OCI-LY3 (cell line): ENCODE measurements at regions not wholly inside any gene's neighbourhood (a gene's known extent, or its start where the extent isn't known, plus 50 kb on each side); places are given as distances from the start of the nearest gene placed in this dataset.

ENCODE experiments used
- H2AFZ ChIP-seq: fragments of 200-600, 300-600 bp; shearing (Covaris generic); 2 replicates; pipeline ENCODE4 v1.6.0; 2014; ENCODE audit warnings: antibody characterized with exemption, low read depth, low read length
- H3K27ac ChIP-seq: fragments of 200-600, 300-600 bp; sonication (generic); 2 replicates; pipeline ENCODE4 v1.5.1; 2014; ENCODE audit warnings: mild to moderate bottlenecking, low read length, moderate library complexity, mixed read lengths
- H3K27me3 ChIP-seq: fragments of 200-600, 300-600 bp; sonication (generic); 2 replicates; pipeline ENCODE4 v1.6.1; 2014; ENCODE audit warnings: low read depth, low read length, mixed read lengths
- H3K36me3 ChIP-seq: fragments of 200-600, 300-600 bp; sonication (generic); replicated peaks from 2 replicates; pipeline ENCODE3; 2014; ENCODE audit warnings: low read depth, low read length, mixed read lengths
- H3K4me1 ChIP-seq: fragments of 300-600, 200-600 bp; sonication (generic); 2 replicates; pipeline ENCODE4 v1.6.1; 2014; ENCODE audit warnings: low read length, mixed read lengths
- H3K4me2 ChIP-seq: fragments of 200-600, 300-600 bp; sonication (generic); 2 replicates; pipeline ENCODE4 v1.6.1; 2014; ENCODE audit warnings: low read length, mixed read lengths
- H3K4me3 ChIP-seq: fragments of 300-600, 200-600 bp; sonication (generic); 2 replicates; pipeline ENCODE4 v1.5.1; 2014; ENCODE audit warnings: antibody characterized with exemption, mild to moderate bottlenecking, low read length, moderate library complexity
- H3K79me2 ChIP-seq: fragments of 300-600, 200-600 bp; shearing (Covaris generic); 2 replicates; pipeline ENCODE4 v1.6.1; 2014; ENCODE audit warnings: mild to moderate bottlenecking, low read length, mixed read lengths
- H3K9ac ChIP-seq: fragments of 300-600, 200-600 bp; shearing (Covaris generic); 2 replicates; pipeline ENCODE4 v1.6.0; 2014; ENCODE audit warnings: mild to moderate bottlenecking, low read length, moderate library complexity
- H3K9me3 ChIP-seq: fragments of 200-600, 300-600 bp; shearing (Covaris generic); 2 replicates; pipeline ENCODE4 v1.6.1; 2014; ENCODE audit warnings: low read length, mixed read lengths; ENCODE audit not compliant: insufficient read depth
- H4K20me1 ChIP-seq: fragments of 200-600, 300-600 bp; sonication (generic); 2 replicates; pipeline ENCODE4 v1.6.1; 2016; ENCODE audit warnings: low read length, mixed read lengths; ENCODE audit not compliant: insufficient read depth
- CTCF ChIP-seq: fragments of 200-600, 300-600 bp; sonication (generic); IDR thresholded peaks from 2 replicates; pipeline ENCODE4 v1.5.1; 2014; ENCODE audit warnings: antibody characterized with exemption, low read length, low read depth
- EZH2phosphoT487 ChIP-seq: fragments of 200-600 bp; shearing (Covaris generic); IDR thresholded peaks from 2 replicates; pipeline ENCODE4 v1.6.1; 2018; ENCODE audit warnings: antibody characterized with exemption, mixed run types, low read depth

- H3K36me3 ChIP-seq, result no peaks in the 10 kb centered on the region
- no peaks in the 10 kb centered on the region for H3K4me1 ChIP-seq
- H4K20me1 ChIP-seq, result no peaks in the 10 kb centered on the region
- H3K9me3 ChIP-seq, result no peaks in the 10 kb centered on the region
- H3K27ac ChIP-seq, result no peak overlapping the region
- no peaks in the 10 kb centered on the region for H3K79me2 ChIP-seq
- H3K4me2 ChIP-seq, result no peak overlapping the region
- no peaks in the 10 kb centered on the region for H3K27me3 ChIP-seq
- H3K9ac ChIP-seq, result no peak overlapping the region
- TF ChIP-seq CTCF, result no peak
- TF ChIP-seq EZH2phosphoT487, result no peak
- no peak overlapping the region for H2AFZ ChIP-seq
- H3K4me3 ChIP-seq, result no peak overlapping the region
Observed at GRCh38 chr10:121316432-121316831, 281.8 kb downstream of the FGFR2 start.

- H3K27me3 ChIP-seq, result no peaks in the 10 kb centered on the region
- H4K20me1 ChIP-seq, result no peaks in the 10 kb centered on the region
- H3K9me3 ChIP-seq, result no peaks in the 10 kb centered on the region
- no peak overlapping the region for H3K9ac ChIP-seq
- TF ChIP-seq EZH2phosphoT487 (no peak), CTCF (no peak)
- no peak overlapping the region for H3K4me2 ChIP-seq
- H3K4me3 ChIP-seq, result no peak overlapping the region
- H3K27ac ChIP-seq, result no peak overlapping the region
- H3K79me2 ChIP-seq, result no peaks in the 10 kb centered on the region
- no peaks in the 10 kb centered on the region for H3K4me1 ChIP-seq
- H3K36me3 ChIP-seq, result no peaks in the 10 kb centered on the region
- H2AFZ ChIP-seq, result no peak overlapping the region
Observed at GRCh38 chr10:121317374-121317773, 280.9 kb downstream of the FGFR2 start.

GRCh38 chr10:121322046-121322445 lies 276.2 kb downstream of the FGFR2 start:
- H2AFZ ChIP-seq, result no peak overlapping the region
- H3K79me2 ChIP-seq, result no peaks in the 10 kb centered on the region
- no peak overlapping the region for H3K4me3 ChIP-seq
- no peaks in the 10 kb centered on the region for H3K9me3 ChIP-seq
- no peaks in the 10 kb centered on the region for H3K36me3 ChIP-seq
- no peak for TF ChIP-seq CTCF
- no peak for TF ChIP-seq EZH2phosphoT487
- no peak overlapping the region for H3K27ac ChIP-seq
- no peaks in the 10 kb centered on the region for H3K4me1 ChIP-seq
- H4K20me1 ChIP-seq, result no peaks in the 10 kb centered on the region
- no peak overlapping the region for H3K4me2 ChIP-seq
- H3K27me3 ChIP-seq, result no peaks in the 10 kb centered on the region
- no peak overlapping the region for H3K9ac ChIP-seq

- no peak overlapping the region for H3K27ac ChIP-seq
- H2AFZ ChIP-seq, result no peak overlapping the region
- no peaks in the 10 kb centered on the region for H4K20me1 ChIP-seq
- H3K27me3 ChIP-seq, result no peaks in the 10 kb centered on the region
- H3K9ac ChIP-seq, result no peak overlapping the region
- no peaks in the 10 kb centered on the region for H3K79me2 ChIP-seq
- H3K4me3 ChIP-seq, result no peak overlapping the region
- TF ChIP-seq EZH2phosphoT487, result no peak
- TF ChIP-seq CTCF, result no peak
- no peak overlapping the region for H3K4me2 ChIP-seq
- no peaks in the 10 kb centered on the region for H3K4me1 ChIP-seq
- H3K9me3 ChIP-seq, result no peaks in the 10 kb centered on the region
- no peaks in the 10 kb centered on the region for H3K36me3 ChIP-seq
Observed at GRCh38 chr10:121322776-121323175, 275.5 kb downstream of the FGFR2 start.
